Gastrocnemius medialis (tissue), 4 donors: ENCODE measurements at regions not wholly inside any gene's neighbourhood (a gene's known extent, or its start where the extent isn't known, plus 50 kb on each side); places are given as distances from the start of the nearest gene placed in this dataset.

Source experiments
- POLR2A ChIP-seq, 2 donors: fragments of 450-650 bp; IDR thresholded peaks; one replicate each; pipeline ENCODE4 v1.6.1; 2017; ENCODE audit warnings: antibody characterized with exemption in 2 of 2, mild to moderate bottlenecking in 2 of 2, moderate library complexity in 2 of 2
- TF ChIP-seq, protein P1 (sequence below), 5 experiments: fragments of 450-650 bp in 3 of 5; fragments of 200-600 bp in 2 of 5; sonication (generic) in 2 of 5; IDR thresholded peaks in 4 of 5; conservative IDR thresholded peaks in 1 of 5; 1 replicate in 4 of 5; 2 replicates in 1 of 5; pipeline ENCODE4 v1.5.1; 2016 to 2019; ENCODE audit warnings: antibody characterized with exemption in 5 of 5, mild to moderate bottlenecking in 3 of 5, moderate library complexity in 3 of 5

DNA sequence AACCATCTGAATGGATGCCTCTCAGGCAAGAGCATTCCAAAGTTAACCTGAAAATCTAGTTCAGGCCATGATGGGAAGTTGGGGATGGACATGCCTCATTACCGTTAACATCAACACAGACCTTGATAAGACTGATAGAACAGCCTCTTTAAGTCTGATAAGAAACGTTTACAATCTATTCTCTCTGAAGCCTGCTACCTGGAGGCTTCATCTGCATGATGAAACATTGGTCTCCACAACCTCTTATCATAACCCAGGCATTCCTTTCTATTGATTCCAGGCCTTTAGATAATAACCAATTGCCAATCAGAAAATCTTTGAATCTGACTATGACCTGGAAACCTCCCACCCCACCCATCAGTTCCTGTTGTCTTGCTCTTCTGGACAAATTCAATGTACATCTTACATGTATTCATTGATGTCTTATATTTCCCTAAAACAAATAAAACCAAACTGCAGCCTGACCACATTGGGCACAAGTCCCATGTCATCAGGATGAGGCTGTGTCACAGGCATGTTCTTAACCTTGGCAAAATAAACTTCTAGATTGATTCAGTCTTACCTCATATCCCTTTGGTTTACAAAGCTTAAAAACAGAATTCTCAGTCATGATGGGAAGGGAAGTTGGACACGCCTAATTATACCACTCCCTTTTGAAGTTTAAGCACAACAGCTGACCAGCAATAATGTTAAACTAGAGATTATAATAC is 843.8 kb upstream of the SPRY2 start:
- TF ChIP-seq, protein P1, sequence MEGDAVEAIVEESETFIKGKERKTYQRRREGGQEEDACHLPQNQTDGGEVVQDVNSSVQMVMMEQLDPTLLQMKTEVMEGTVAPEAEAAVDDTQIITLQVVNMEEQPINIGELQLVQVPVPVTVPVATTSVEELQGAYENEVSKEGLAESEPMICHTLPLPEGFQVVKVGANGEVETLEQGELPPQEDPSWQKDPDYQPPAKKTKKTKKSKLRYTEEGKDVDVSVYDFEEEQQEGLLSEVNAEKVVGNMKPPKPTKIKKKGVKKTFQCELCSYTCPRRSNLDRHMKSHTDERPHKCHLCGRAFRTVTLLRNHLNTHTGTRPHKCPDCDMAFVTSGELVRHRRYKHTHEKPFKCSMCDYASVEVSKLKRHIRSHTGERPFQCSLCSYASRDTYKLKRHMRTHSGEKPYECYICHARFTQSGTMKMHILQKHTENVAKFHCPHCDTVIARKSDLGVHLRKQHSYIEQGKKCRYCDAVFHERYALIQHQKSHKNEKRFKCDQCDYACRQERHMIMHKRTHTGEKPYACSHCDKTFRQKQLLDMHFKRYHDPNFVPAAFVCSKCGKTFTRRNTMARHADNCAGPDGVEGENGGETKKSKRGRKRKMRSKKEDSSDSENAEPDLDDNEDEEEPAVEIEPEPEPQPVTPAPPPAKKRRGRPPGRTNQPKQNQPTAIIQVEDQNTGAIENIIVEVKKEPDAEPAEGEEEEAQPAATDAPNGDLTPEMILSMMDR (IDR thresholded peaks at IDR 0.05 in 4 of 5, conservative IDR thresholded peaks at IDR 0.05 in 1 of 5): no peak
- TF ChIP-seq POLR2A (IDR thresholded peaks at IDR 0.05): no peak
